GM12878 (cell line): ENCODE measurements at regions not wholly inside any gene's neighbourhood (a gene's known extent, or its start where the extent isn't known, plus 50 kb on each side); places are given as distances from the start of the nearest gene placed in this dataset.

ENCODE experiments used
- ATAC-seq: fragments of 200-7000 bp; cut with Tn5 transposase; 3 replicates; pipeline ENCODE4 v1.9.1; 2020; ENCODE audit warnings: mild to moderate bottlenecking, moderate library complexity
- BruUV-seq: library from RNA; stranded (reverse); fragments of 400-500 nt; replicated peaks from 2 replicates; lab custom pipeline; 2021; lab: Mats Ljungman, UMichigan
- CTCF ChIA-PET: fragments of 300-600 bp; sonication (Branson Sonifier 250); formaldehyde crosslinking; extraction: SDS; loops from one replicate; lab custom pipeline; 2021; ENCODE audit warnings: inconsistent platforms; lab: Yijun Ruan, JAX
- POLR2A ChIA-PET: fragments of 350-600 bp; formaldehyde crosslinking; extraction: SDS; loops from one replicate; lab custom pipeline; 2021; ENCODE audit warnings: inconsistent platforms; lab: Charles Lee
- RAD21 ChIA-PET: fragments of 300-600 bp; sonication (Branson Sonifier 250); formaldehyde crosslinking; loops from one replicate; lab custom pipeline; 2023; ENCODE audit warnings: antibody characterized with exemption; ENCODE audit not compliant: unreplicated experiment; lab: Charles Lee
- SMC1A ChIA-PET: fragments of 300-600 bp; sonication (Branson Sonifier 250); formaldehyde crosslinking; loops from one replicate; lab custom pipeline; 2023; ENCODE audit not compliant: unreplicated experiment, uncharacterized antibody; lab: Charles Lee
- DNase-seq: peaks from one replicate; pipeline ENCODE4 v3.0.0-alpha.2; 2011; ENCODE audit warnings: low read depth, low spot score
- FAIRE-seq: peaks from 3 replicates; lab custom pipeline; 2011; peaks lifted over from hg19 to GRCh38; lab: Jason Lieb, UNC
- H2AFZ ChIP-seq: 2 replicates; pipeline ENCODE4 v1.6.0; 2011; ENCODE audit warnings: low read depth, low read length, control low read depth; ENCODE audit not compliant: control insufficient read depth
- H3K27ac ChIP-seq: 2 replicates; pipeline ENCODE4 v1.5.1; 2011; ENCODE audit warnings: control low read depth; ENCODE audit not compliant: control insufficient read depth, insufficient read depth
- H3K27me3 ChIP-seq, 2 experiments: replicated peaks in 1 of 2; 2 replicates each; pipeline versions ENCODE4 v1.6.0 to v1.6.1; 2011; ENCODE audit warnings: low read length in 1 of 2; ENCODE audit not compliant: control insufficient read depth in 2 of 2, insufficient read depth in 2 of 2
- H3K36me3 ChIP-seq, 2 experiments: 2 replicates each; pipeline ENCODE4 v1.5.1; 2011; ENCODE audit warnings: low read length in 1 of 2; ENCODE audit not compliant: control insufficient read depth in 2 of 2, insufficient read depth in 2 of 2
- H3K4me1 ChIP-seq: 2 replicates; pipeline ENCODE4 v1.6.1; 2011; ENCODE audit warnings: mild to moderate bottlenecking, low read length, moderate library complexity, mixed read lengths; ENCODE audit not compliant: control insufficient read depth, insufficient read depth
- H3K4me2 ChIP-seq: 2 replicates; pipeline ENCODE4 v1.6.0; 2011; ENCODE audit warnings: control low read depth; ENCODE audit not compliant: control insufficient read depth, insufficient read depth
- H3K4me3 ChIP-seq: fragments of 200-600 bp; sonication (generic); 2 replicates; pipeline ENCODE4 v1.5.1; 2016
- H3K79me2 ChIP-seq: 2 replicates; pipeline ENCODE4 v1.6.0; 2011; ENCODE audit warnings: low read length; ENCODE audit not compliant: control insufficient read depth, insufficient read depth
- H3K9ac ChIP-seq: 2 replicates; pipeline ENCODE4 v1.8.0; 2011; ENCODE audit warnings: low read length, control low read depth, mixed read lengths; ENCODE audit not compliant: control insufficient read depth, insufficient read depth
- H3K9me3 ChIP-seq: replicated peaks from 3 replicates; pipeline ENCODE4 v1.5.1; 2011; ENCODE audit warnings: mild to moderate bottlenecking, low read length; ENCODE audit not compliant: control insufficient read depth, insufficient read depth
- H4K20me1 ChIP-seq: 2 replicates; pipeline ENCODE4 v1.6.0; 2011; ENCODE audit not compliant: control insufficient read depth, insufficient read depth
- DPF2 ChIP-seq: fragments of 450-650 bp; IDR thresholded peaks from 2 replicates; pipeline ENCODE4 v1.6.1; 2017; ENCODE audit warnings: mild to moderate bottlenecking
- E2F4 ChIP-seq: IDR thresholded peaks from 2 replicates; pipeline ENCODE4 v1.6.1; 2012; ENCODE audit warnings: low read depth, low read length, improper control_type of control experiment
- ESRRA ChIP-seq: IDR thresholded peaks from 2 replicates; pipeline ENCODE4 v1.6.1; 2012; ENCODE audit warnings: mild to moderate bottlenecking, low read length, improper control_type of control experiment
- MTA3 ChIP-seq: IDR thresholded peaks from 2 replicates; pipeline ENCODE4 v1.6.1; 2012; ENCODE audit warnings: low read length, inconsistent platforms, borderline replicate concordance
- MYC ChIP-seq: IDR thresholded peaks from 2 replicates; pipeline ENCODE4 v1.6.1; 2011; ENCODE audit warnings: mild to moderate bottlenecking, low read length, moderate library complexity, inconsistent platforms; ENCODE audit not compliant: insufficient read depth, insufficient replicate concordance, insufficient read length, severe bottlenecking
- NFYB ChIP-seq: IDR thresholded peaks from 2 replicates; pipeline ENCODE4 v1.6.1; 2011; ENCODE audit warnings: low read depth, mild to moderate bottlenecking, low read length, improper control_type of control experiment, moderate library complexity; ENCODE audit not compliant: insufficient read depth
- PAX5 ChIP-seq: IDR thresholded peaks from 2 replicates; pipeline ENCODE4 v1.6.1; 2011; ENCODE audit warnings: low read depth, low read length, borderline replicate concordance
- REST ChIP-seq: IDR thresholded peaks from 2 replicates; pipeline ENCODE4 v1.6.1; 2012; ENCODE audit warnings: mild to moderate bottlenecking, low read depth, low read length
- SMAD1 ChIP-seq: fragments of 450-650 bp; IDR thresholded peaks from 2 replicates; pipeline ENCODE4 v1.6.1; 2018; ENCODE audit warnings: mild to moderate bottlenecking, low read depth; ENCODE audit not compliant: partially characterized antibody
- SREBF2 ChIP-seq: IDR thresholded peaks from 2 replicates; pipeline ENCODE4 v1.6.1; 2012; ENCODE audit warnings: mild to moderate bottlenecking, low read length
- SUZ12 ChIP-seq: fragments of 200-600 bp; sonication (generic); IDR thresholded peaks from one replicate; pipeline ENCODE4 v1.6.1; 2018; ENCODE audit warnings: antibody characterized with exemption, mild to moderate bottlenecking; ENCODE audit not compliant: unreplicated experiment
- USF1 ChIP-seq: IDR thresholded peaks from 2 replicates; pipeline ENCODE4 v1.6.1; 2011; ENCODE audit warnings: borderline replicate concordance, low read depth, mild to moderate bottlenecking, moderate library complexity, mixed read lengths, low read length; ENCODE audit not compliant: insufficient read depth; ENCODE audit errors: extremely low read length
- ZNF207 ChIP-seq: fragments of 450-650 bp; IDR thresholded peaks from 2 replicates; pipeline ENCODE4 v1.6.1; 2014; ENCODE audit warnings: antibody characterized with exemption, mild to moderate bottlenecking, borderline replicate concordance
- WGBS: methylation state at CpG from one replicate; pipeline ENCODE4 v1.1.6; 2016; ENCODE audit warnings: low lambda C conversion rate; ENCODE audit not compliant: insufficient replicate concordance, insufficient coverage; ENCODE audit errors: missing lambda C conversion rate; 5-methylcytosine and 5-hydroxymethylcytosine counted together
- in situ Hi-C: fragments of 300-500 bp; cut with MboI; formaldehyde crosslinking; loops from 9 replicates; pipeline ENCODE4 v1.14.3; 2018; ENCODE audit warnings: mixed read lengths
- intact Hi-C: fragments of 100-400 bp; cut with micrococcal nuclease; formaldehyde crosslinking; loops from one replicate; pipeline ENCODE4 v1.14.2; 2022; ENCODE audit not compliant: unreplicated experiment
- TF ChIP-seq, protein P1 (sequence below), 3 experiments: IDR thresholded peaks in 2 of 3; conservative IDR thresholded peaks in 1 of 3; 2 replicates each; pipeline ENCODE4 v1.5.1; 2011; ENCODE audit warnings: low read depth in 3 of 3, low read length in 3 of 3, mild to moderate bottlenecking in 3 of 3, control low read depth in 2 of 3, moderate library complexity in 2 of 3, inconsistent platforms in 1 of 3, mixed read lengths in 1 of 3; ENCODE audit not compliant: control insufficient read depth in 2 of 3, insufficient read depth in 1 of 3; ENCODE audit errors: extremely low read depth in 1 of 3
- TF ChIP-seq, protein P2 (sequence below): IDR thresholded peaks from 2 replicates; pipeline ENCODE4 v1.6.1; 2011; ENCODE audit warnings: mild to moderate bottlenecking, low read depth, low read length, moderate library complexity; ENCODE audit not compliant: insufficient replicate concordance

GRCh38 chr7:106775552-106775936 is 89.5 kb upstream of the PIK3CG start:
- no peak overlapping the region for H3K9ac ChIP-seq
- H3K36me3 ChIP-seq = no peaks in the 10 kb centered on the region
- BruUV-seq = no TSS peak
- no peaks in the 10 kb centered on the region for H4K20me1 ChIP-seq
- SMC1A ChIA-PET = interaction anchor here (0.5 to 1.2 kb wide), 2 partner anchors 233 to 253 kb away, joined by 3 to 7 read pairs; no protein-coding TSS in a partner anchor
- H3K4me3 ChIP-seq = no peak overlapping the region
- ATAC-seq (no peak), DNase-seq (no peak), FAIRE-seq (no peak)
- H3K27ac ChIP-seq = no peak overlapping the region
- in situ Hi-C loops = no loop called here
- RAD21 ChIA-PET = no interaction called here
- CTCF ChIA-PET = interaction anchor here (1.0 kb wide), 1 partner anchor 230 kb away, joined by 3 read pairs; no protein-coding TSS in a partner anchor
- H3K9me3 ChIP-seq = no peaks in the 10 kb centered on the region; the same call in 2 of the 3 replicates
- H3K27me3 ChIP-seq = no peaks in the 10 kb centered on the region
- no peak overlapping the region for H3K4me2 ChIP-seq
- H3K79me2 ChIP-seq = no peaks in the 10 kb centered on the region
- 42% methylated on average over 4 of the region's 4 CpGs for WGBS
- no peaks in the 10 kb centered on the region for H3K4me1 ChIP-seq
- intact Hi-C loops = no loop called here
- POLR2A ChIA-PET = interaction anchor here (0.6 kb wide), 1 partner anchor 16 kb away, joined by 3 read pairs; no protein-coding TSS in a partner anchor
- H2AFZ ChIP-seq = no peak overlapping the region
- no peak for TF ChIP-seq SMAD1
- no peak for TF ChIP-seq ESRRA
- no peak for TF ChIP-seq SUZ12
- TF ChIP-seq, protein P1, sequence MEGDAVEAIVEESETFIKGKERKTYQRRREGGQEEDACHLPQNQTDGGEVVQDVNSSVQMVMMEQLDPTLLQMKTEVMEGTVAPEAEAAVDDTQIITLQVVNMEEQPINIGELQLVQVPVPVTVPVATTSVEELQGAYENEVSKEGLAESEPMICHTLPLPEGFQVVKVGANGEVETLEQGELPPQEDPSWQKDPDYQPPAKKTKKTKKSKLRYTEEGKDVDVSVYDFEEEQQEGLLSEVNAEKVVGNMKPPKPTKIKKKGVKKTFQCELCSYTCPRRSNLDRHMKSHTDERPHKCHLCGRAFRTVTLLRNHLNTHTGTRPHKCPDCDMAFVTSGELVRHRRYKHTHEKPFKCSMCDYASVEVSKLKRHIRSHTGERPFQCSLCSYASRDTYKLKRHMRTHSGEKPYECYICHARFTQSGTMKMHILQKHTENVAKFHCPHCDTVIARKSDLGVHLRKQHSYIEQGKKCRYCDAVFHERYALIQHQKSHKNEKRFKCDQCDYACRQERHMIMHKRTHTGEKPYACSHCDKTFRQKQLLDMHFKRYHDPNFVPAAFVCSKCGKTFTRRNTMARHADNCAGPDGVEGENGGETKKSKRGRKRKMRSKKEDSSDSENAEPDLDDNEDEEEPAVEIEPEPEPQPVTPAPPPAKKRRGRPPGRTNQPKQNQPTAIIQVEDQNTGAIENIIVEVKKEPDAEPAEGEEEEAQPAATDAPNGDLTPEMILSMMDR (IDR thresholded peaks at IDR 0.05 in 2 of 3, conservative IDR thresholded peaks at IDR 0.05 in 1 of 3; ENCODE audit: control insufficient read depth in 2 of 3, extremely low read depth in 1 of 3, insufficient read depth in 1 of 3, low read depth in 3 of 3, low read length in 3 of 3) = no peak
- no peak for TF ChIP-seq ZNF207
- no peak for TF ChIP-seq E2F4
- no peak for TF ChIP-seq MYC
- TF ChIP-seq, protein P2, sequence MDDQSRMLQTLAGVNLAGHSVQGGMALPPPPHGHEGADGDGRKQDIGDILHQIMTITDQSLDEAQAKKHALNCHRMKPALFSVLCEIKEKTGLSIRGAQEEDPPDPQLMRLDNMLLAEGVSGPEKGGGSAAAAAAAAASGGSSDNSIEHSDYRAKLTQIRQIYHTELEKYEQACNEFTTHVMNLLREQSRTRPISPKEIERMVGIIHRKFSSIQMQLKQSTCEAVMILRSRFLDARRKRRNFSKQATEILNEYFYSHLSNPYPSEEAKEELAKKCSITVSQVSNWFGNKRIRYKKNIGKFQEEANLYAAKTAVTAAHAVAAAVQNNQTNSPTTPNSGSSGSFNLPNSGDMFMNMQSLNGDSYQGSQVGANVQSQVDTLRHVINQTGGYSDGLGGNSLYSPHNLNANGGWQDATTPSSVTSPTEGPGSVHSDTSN = no peak
- no peak for TF ChIP-seq USF1
- no peak for TF ChIP-seq REST
- no peak for TF ChIP-seq NFYB
- no peak for TF ChIP-seq PAX5
- TF ChIP-seq SREBF2 = no peak
- no peak for TF ChIP-seq DPF2
- no peak for TF ChIP-seq MTA3
